Esophagus squamous epithelium (tissue), 5 donors: ENCODE measurements at regions not wholly inside any gene's neighbourhood (a gene's known extent, or its start where the extent isn't known, plus 50 kb on each side); places are given as distances from the start of the nearest gene placed in this dataset.
"Not testable (repeated sequence)": the region's sequence is repeated elsewhere in the genome, so short reads cannot be mapped to it uniquely, and the experiment has no call there.

Experiments
- DNase-seq: peaks from one replicate; lab custom pipeline; 2025; lab: John Stamatoyannopoulos, UW
- H3K27ac ChIP-seq, 4 donors: fragments of 200-600 bp; sonication (generic); one replicate each; pipeline ENCODE4 v1.5.1; 2016 to 2019; ENCODE audit warnings: mild to moderate bottlenecking in 1 of 4
- H3K27me3 ChIP-seq, 4 donors: fragments of 200-600 bp; sonication (generic); 1 replicate in 3 of 4; 2 replicates in 1 of 4; pipeline versions ENCODE4 v1.5.1 to v1.6.0; 2017 to 2021; ENCODE audit warnings: antibody characterized with exemption in 1 of 4
- H3K36me3 ChIP-seq, 3 donors: fragments of 200-600 bp; sonication (generic); one replicate each; pipeline ENCODE4 v1.5.1; 2016 to 2019
- H3K4me1 ChIP-seq, 3 donors: fragments of 200-600 bp; sonication (generic); one replicate each; pipeline ENCODE4 v1.5.1; 2017 to 2019
- H3K4me3 ChIP-seq, 4 donors: fragments of 200-600 bp; sonication (generic); 1 replicate in 3 of 4; 2 replicates in 1 of 4; pipeline ENCODE4 v1.5.1; 2016 to 2019; ENCODE audit warnings: mild to moderate bottlenecking in 2 of 4, moderate library complexity in 1 of 4
- H3K9me3 ChIP-seq, 3 donors: fragments of 200-600 bp; sonication (generic); one replicate each; pipeline ENCODE4 v1.5.1; 2016 to 2019
- POLR2A ChIP-seq, 4 donors: fragments of 450-650 bp; IDR thresholded peaks; one replicate each; pipeline ENCODE4 v1.6.1; 2017; ENCODE audit warnings: antibody characterized with exemption in 4 of 4, mild to moderate bottlenecking in 4 of 4, moderate library complexity in 3 of 4
- WGBS, 2 donors: methylation state at CpG; one replicate each; pipeline ENCODE4 v1.1.5; 2018; 5-methylcytosine and 5-hydroxymethylcytosine counted together
- intact Hi-C: fragments of 100-400 bp; cut with DNase I; formaldehyde crosslinking; loops from one replicate; pipeline ENCODE4 v1.15.0; 2022
- TF ChIP-seq, protein P1 (sequence below), 6 experiments: fragments of 450-650 bp in 4 of 6; fragments of 200-600 bp in 2 of 6; sonication (generic) in 2 of 6; IDR thresholded peaks; one replicate each; pipeline ENCODE4 v1.5.1; 2016 to 2019; ENCODE audit warnings: antibody characterized with exemption in 6 of 6, mild to moderate bottlenecking in 4 of 6, moderate library complexity in 4 of 6
- donor health status: DM: yes; HTN: yes; CAD: no.

DNA sequence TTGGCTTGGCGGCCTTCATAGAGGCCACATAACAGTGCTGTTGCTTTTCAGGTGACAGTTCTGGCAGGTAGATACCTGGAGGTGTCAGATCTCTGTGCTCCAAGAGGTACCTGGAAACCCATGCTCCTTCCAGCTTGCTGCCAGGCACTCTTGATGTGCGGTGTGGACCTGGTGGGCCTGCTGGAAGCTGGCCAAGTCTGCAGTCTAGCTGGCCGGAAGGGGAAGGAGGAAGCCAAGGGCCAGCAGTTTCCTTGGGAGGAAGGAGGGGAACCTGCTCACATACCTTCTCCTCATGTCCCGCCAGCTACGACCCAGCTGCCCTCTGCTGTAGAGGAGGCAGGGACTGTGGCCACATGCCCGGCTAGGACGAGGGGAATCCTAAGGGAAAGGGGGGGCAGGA lies 166.4 kb upstream of the AJAP1 start:
- no peak for TF ChIP-seq POLR2A (IDR thresholded peaks at IDR 0.05)
- TF ChIP-seq, protein P1, sequence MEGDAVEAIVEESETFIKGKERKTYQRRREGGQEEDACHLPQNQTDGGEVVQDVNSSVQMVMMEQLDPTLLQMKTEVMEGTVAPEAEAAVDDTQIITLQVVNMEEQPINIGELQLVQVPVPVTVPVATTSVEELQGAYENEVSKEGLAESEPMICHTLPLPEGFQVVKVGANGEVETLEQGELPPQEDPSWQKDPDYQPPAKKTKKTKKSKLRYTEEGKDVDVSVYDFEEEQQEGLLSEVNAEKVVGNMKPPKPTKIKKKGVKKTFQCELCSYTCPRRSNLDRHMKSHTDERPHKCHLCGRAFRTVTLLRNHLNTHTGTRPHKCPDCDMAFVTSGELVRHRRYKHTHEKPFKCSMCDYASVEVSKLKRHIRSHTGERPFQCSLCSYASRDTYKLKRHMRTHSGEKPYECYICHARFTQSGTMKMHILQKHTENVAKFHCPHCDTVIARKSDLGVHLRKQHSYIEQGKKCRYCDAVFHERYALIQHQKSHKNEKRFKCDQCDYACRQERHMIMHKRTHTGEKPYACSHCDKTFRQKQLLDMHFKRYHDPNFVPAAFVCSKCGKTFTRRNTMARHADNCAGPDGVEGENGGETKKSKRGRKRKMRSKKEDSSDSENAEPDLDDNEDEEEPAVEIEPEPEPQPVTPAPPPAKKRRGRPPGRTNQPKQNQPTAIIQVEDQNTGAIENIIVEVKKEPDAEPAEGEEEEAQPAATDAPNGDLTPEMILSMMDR (IDR thresholded peaks at IDR 0.05), result no peak
- WGBS, 2 donors, result 53 to 79% methylated on average over 3 to 6 of the region's 7 CpGs
- peaks cover 0 to 21% (median 0%) of the 10 kb centered on the region in 4 donors for H3K27me3 ChIP-seq
- intact Hi-C loops, result no loop called here
- DNase-seq, result no peak
- no peak overlapping the region for H3K27ac ChIP-seq
- H3K36me3 ChIP-seq, result no peaks in the 10 kb centered on the region
- H3K4me1 ChIP-seq, result no peaks in the 10 kb centered on the region
- no peaks in the 10 kb centered on the region for H3K9me3 ChIP-seq
- H3K4me3 ChIP-seq, result no peak overlapping the region

DNA sequence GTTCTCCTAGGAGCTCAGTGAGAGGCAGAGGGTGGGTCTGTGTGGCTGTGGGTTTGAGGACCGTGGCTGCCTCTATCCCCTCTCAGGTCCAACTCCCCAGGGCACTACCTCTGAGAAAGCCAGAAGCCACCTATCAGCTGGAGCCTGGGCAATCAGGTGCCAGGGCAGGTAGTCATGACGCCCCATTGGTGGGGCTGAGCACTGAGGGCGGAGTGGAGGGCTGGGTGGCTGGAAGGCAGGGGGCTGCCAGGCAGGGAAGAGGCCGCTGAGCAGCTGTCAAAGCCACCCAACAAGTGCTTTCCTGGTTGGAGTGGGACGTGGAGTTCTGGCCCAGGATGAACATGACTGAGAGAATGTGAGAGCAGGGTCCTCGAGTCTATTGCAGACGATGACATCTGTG lies 164.9 kb upstream of the AJAP1 start:
- WGBS, 2 donors, result 63 to 80% methylated on average over 4 to 5 of the region's 7 CpGs
- TF ChIP-seq POLR2A (IDR thresholded peaks at IDR 0.05), result no peak
- TF ChIP-seq, protein P1 (IDR thresholded peaks at IDR 0.05), result no peak

DNA sequence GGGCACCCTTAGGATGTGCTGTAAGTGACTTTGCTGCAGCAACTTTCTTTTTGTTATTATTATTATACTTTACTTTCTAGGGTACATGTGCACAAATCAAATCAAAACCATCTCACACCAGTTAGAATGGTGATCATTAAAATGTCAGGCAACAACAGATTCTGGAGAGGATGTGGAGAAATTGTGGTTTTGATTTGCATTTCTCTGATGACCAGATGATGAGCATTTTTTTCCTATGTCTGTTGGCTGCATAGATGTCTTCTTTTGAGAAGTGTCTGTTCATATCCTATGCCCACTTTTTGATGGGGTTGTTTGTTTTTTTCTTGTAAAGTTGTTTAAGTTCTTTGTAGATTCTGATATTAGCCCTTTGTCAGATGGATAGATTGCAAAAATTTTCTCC lies 164.4 kb upstream of the AJAP1 start:
- H3K4me3 ChIP-seq, H3K27ac ChIP-seq, DNase-seq, H3K4me1 ChIP-seq, H3K9me3 ChIP-seq, H3K36me3 ChIP-seq, intact Hi-C loops: not testable (repeated sequence)
- H3K27me3 ChIP-seq, result peaks cover 0 to 35% (median 0%) of the 10 kb centered on the region in 4 donors

More for the DNA sequence above, 164.9 kb upstream of the AJAP1 start:
- no peaks in the 10 kb centered on the region for H3K36me3 ChIP-seq
- DNase-seq, result no peak
- intact Hi-C loops, result no loop called here
- H3K27ac ChIP-seq, result no peak overlapping the region
- peaks cover 0 to 30% (median 0%) of the 10 kb centered on the region in 4 donors for H3K27me3 ChIP-seq
- H3K9me3 ChIP-seq, result no peaks in the 10 kb centered on the region
- H3K4me1 ChIP-seq, result no peaks in the 10 kb centered on the region
- H3K4me3 ChIP-seq, result no peak overlapping the region

DNA sequence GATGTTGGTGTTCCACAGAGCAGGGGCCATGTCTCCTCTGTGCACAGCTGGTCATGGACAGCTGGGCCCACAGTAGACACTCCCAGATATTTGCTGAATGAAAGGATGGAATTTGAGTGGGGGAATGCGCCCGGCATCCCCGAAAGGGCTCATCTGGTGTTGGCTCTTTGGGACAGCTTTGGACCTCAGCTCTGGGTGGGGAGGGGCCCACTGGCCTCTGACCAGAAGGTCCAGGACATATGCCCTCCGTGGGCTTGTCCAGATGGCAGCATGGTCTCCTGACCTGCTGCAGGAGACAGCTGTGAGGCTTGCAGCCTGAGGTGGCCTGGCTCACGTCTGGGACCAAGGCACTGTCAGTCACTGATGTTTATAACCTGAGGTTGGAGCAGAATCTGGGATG lies 160.4 kb upstream of the AJAP1 start:
- intact Hi-C loops, result no loop called here
- peaks cover 0 to 23% (median 0%) of the 10 kb centered on the region in 4 donors for H3K27me3 ChIP-seq
- H3K9me3 ChIP-seq, result no peaks in the 10 kb centered on the region
- no peak overlapping the region for H3K4me3 ChIP-seq
- 54% methylated on average over 5 of the region's 5 CpGs; no CpG with 5 or more reads in 1 of the 2 donors for WGBS, 2 donors
- no peak for DNase-seq
- H3K36me3 ChIP-seq, result no peaks in the 10 kb centered on the region
- TF ChIP-seq, protein P1 (IDR thresholded peaks at IDR 0.05), result no peak
- no peak for TF ChIP-seq POLR2A (IDR thresholded peaks at IDR 0.05)
- no peak overlapping the region for H3K27ac ChIP-seq
- H3K4me1 ChIP-seq, result no peaks in the 10 kb centered on the region

DNA sequence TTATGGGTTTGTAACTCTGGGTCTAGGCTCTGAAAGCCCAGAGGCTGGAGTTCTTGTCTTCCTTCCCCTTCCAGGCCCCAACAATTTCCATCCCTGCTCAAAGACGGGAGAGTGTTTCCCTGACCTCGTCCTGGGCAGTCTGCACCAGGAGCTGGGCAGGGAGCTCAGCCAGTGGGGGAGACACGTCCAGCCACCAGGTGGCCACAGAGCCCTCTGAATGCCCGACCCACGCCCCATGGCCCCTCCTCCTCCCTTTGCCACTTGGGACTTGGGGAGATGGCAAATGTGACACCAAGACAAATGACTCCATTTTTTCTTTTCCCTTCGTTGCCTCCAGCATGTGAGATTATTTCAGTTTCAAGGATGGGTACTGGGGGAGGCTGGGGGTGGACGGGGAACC lies 159.9 kb upstream of the AJAP1 start:
- H3K4me1 ChIP-seq, result no peaks in the 10 kb centered on the region
- H3K27ac ChIP-seq, result no peak overlapping the region
- DNase-seq, result no peak
- H3K9me3 ChIP-seq, result no peaks in the 10 kb centered on the region
- H3K4me3 ChIP-seq, result no peak overlapping the region
- no peak for TF ChIP-seq POLR2A (IDR thresholded peaks at IDR 0.05)
- TF ChIP-seq, protein P1 (IDR thresholded peaks at IDR 0.05), result no peak
- intact Hi-C loops, result no loop called here
- 30% methylated on average over 2 to 7 of the region's 7 CpGs for WGBS, 2 donors
- peaks cover 0 to 23% (median 0%) of the 10 kb centered on the region in 4 donors for H3K27me3 ChIP-seq
- no peaks in the 10 kb centered on the region for H3K36me3 ChIP-seq

DNA sequence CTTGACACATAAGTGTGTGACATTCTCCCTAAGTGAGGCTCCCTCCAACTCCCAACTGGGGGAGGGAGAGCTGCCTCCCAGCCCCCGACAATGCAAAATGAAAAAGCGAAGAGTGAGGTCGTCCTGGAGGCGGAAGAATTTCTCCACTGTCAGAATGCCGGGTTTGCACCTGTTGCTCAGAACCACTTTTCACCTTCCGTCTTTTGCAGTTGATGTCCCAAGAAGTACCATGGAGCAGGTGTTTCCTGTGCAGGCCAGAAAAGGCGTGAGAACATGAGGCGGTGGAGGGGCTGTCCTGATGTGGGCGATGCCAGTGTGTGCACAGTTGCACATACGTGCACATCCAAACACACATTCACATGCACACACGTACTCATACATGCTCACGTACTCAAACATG lies 158.6 kb upstream of the AJAP1 start:
- no peaks in the 10 kb centered on the region for H3K36me3 ChIP-seq
- TF ChIP-seq, protein P1 (IDR thresholded peaks at IDR 0.05), result no peak
- no peak for TF ChIP-seq POLR2A (IDR thresholded peaks at IDR 0.05)
- no peak for DNase-seq
- H3K9me3 ChIP-seq, result no peaks in the 10 kb centered on the region
- H3K4me1 ChIP-seq, result no peaks in the 10 kb centered on the region
- no peak overlapping the region for H3K4me3 ChIP-seq
- no peak overlapping the region for H3K27ac ChIP-seq
- intact Hi-C loops, result no loop called here
- H3K27me3 ChIP-seq, result peaks cover 0 to 23% (median 0%) of the 10 kb centered on the region in 4 donors
- WGBS, 2 donors, result 75 to 78% methylated on average over 12 of the region's 12 CpGs
